HepG2 (cell line): ENCODE measurements at regions not wholly inside any gene's neighbourhood (a gene's known extent, or its start where the extent isn't known, plus 50 kb on each side); places are given as distances from the start of the nearest gene placed in this dataset.

ENCODE experiments used
- ATAC-seq: fragments of 200-7000 bp; cut with Tn5 transposase; 3 replicates; pipeline ENCODE4 v1.9.1; 2020; ENCODE audit warnings: mild to moderate bottlenecking, moderate library complexity
- BruUV-seq: library from RNA; stranded (reverse); fragments of 400-500 nt; replicated peaks from 2 replicates; lab custom pipeline; 2021; lab: Mats Ljungman, UMichigan
- CTCF ChIA-PET: fragments of 300-600 bp; formaldehyde crosslinking; extraction: SDS; loops from one replicate; lab custom pipeline; 2021; ENCODE audit warnings: low total read pairs, inconsistent platforms, low intra/inter-chr PET ratio; lab: Yijun Ruan, JAX
- POLR2A ChIA-PET: fragments of 350-600 bp; sonication (Branson Sonifier 250); formaldehyde crosslinking; loops from one replicate; lab custom pipeline; 2020; ENCODE audit warnings: antibody characterized with exemption, inconsistent platforms; lab: Yijun Ruan, JAX
- DNase-seq: peaks from one replicate; pipeline ENCODE4 v3.0.0-alpha.2; 2015; ENCODE audit warnings: low spot score
- FAIRE-seq: peaks from 3 replicates; lab custom pipeline; 2011; peaks lifted over from hg19 to GRCh38; lab: Jason Lieb, UNC
- H2AFZ ChIP-seq: one replicate; pipeline ENCODE4 v1.6.1; 2011; ENCODE audit warnings: low read length, inconsistent platforms
- H3K27ac ChIP-seq: fragments of 300-600 bp; 3 replicates; pipeline ENCODE4 v1.8.0; 2011; ENCODE audit warnings: mixed run types, mild to moderate bottlenecking, mixed read lengths, low read length, inconsistent platforms; ENCODE audit not compliant: insufficient read depth; ENCODE audit errors: extremely low read length
- H3K27me3 ChIP-seq, 2 experiments: fragments of 200-600 bp in 1 of 2; 2 replicates in 1 of 2; 3 replicates in 1 of 2; pipeline versions ENCODE4 v1.6.0 to v1.8.0; 2011; ENCODE audit warnings: low read length in 2 of 2, mild to moderate bottlenecking in 2 of 2, moderate library complexity in 2 of 2, inconsistent platforms in 1 of 2; ENCODE audit not compliant: insufficient read depth in 2 of 2, control insufficient read depth in 1 of 2
- H3K36me3 ChIP-seq, 2 experiments: fragments of 200-600 bp in 1 of 2; replicated peaks in 1 of 2; 2 replicates in 1 of 2; 3 replicates in 1 of 2; pipeline versions ENCODE4 v1.5.1 to v1.8.0; 2011; ENCODE audit warnings: low read length in 2 of 2, inconsistent platforms in 1 of 2; ENCODE audit not compliant: insufficient read depth in 2 of 2, control insufficient read depth in 1 of 2
- H3K4me1 ChIP-seq: 2 replicates; pipeline ENCODE4 v1.5.1; 2012; ENCODE audit warnings: low read length, inconsistent platforms; ENCODE audit not compliant: insufficient read depth
- H3K4me2 ChIP-seq: 2 replicates; pipeline ENCODE4 v1.6.0; 2011; ENCODE audit warnings: low read depth, low read length, inconsistent platforms
- H3K4me3 ChIP-seq, 3 experiments: fragments of 200-600 bp in 1 of 3; sonication (generic), shearing (Covaris generic) in 1 of 3; replicated peaks in 1 of 3; 2 replicates each; pipeline ENCODE4 v1.5.1; 2011 to 2016; ENCODE audit warnings: low read length in 3 of 3, inconsistent platforms in 2 of 3, low read depth in 2 of 3, mild to moderate bottlenecking in 2 of 3, control low read depth in 1 of 3, mixed read lengths in 1 of 3; ENCODE audit not compliant: insufficient read depth in 1 of 3
- H3K79me2 ChIP-seq: one replicate; pipeline ENCODE4 v1.6.1; 2011; ENCODE audit warnings: low read length, inconsistent platforms; ENCODE audit not compliant: insufficient read depth
- H3K9ac ChIP-seq: 2 replicates; pipeline ENCODE4 v1.6.0; 2011; ENCODE audit warnings: mild to moderate bottlenecking, low read depth, low read length, inconsistent platforms; ENCODE audit not compliant: insufficient read depth
- H3K9me3 ChIP-seq: 2 replicates; pipeline ENCODE4 v1.5.1; 2012; ENCODE audit warnings: mild to moderate bottlenecking, low read length
- H4K20me1 ChIP-seq: 2 replicates; pipeline ENCODE4 v1.6.0; 2011; ENCODE audit warnings: inconsistent platforms, mild to moderate bottlenecking, low read length, moderate library complexity; ENCODE audit not compliant: insufficient read depth
- CHCHD3 ChIP-seq: sonication (generic); formaldehyde crosslinking; IDR thresholded peaks from 2 replicates; pipeline ENCODE4 v1.8.0; 2022; ENCODE audit warnings: mild to moderate bottlenecking, missing genetic modification reagents, moderate library complexity
- GABPB1 ChIP-seq: IDR thresholded peaks from 2 replicates; pipeline ENCODE4 v1.6.1; 2016; ENCODE audit warnings: mild to moderate bottlenecking, missing genetic modification reagents, moderate library complexity, missing compliant biosample characterization
- MIXL1 ChIP-seq: IDR thresholded peaks from 2 replicates; pipeline ENCODE4 v1.6.1; 2016
- MXD3 ChIP-seq: IDR thresholded peaks from 2 replicates; pipeline ENCODE4 v1.6.1; 2016; ENCODE audit warnings: mild to moderate bottlenecking, missing biosample characterization, missing genetic modification reagents
- TAF1 ChIP-seq: sonication (generic); formaldehyde crosslinking; IDR thresholded peaks from 2 replicates; pipeline ENCODE4 v1.4.0; 2020; ENCODE audit warnings: missing genetic modification reagents
- TEAD2 ChIP-seq: sonication (generic); formaldehyde crosslinking; IDR thresholded peaks from 2 replicates; pipeline ENCODE4 v1.9.0; 2021; ENCODE audit warnings: missing genetic modification reagents
- ZFP37 ChIP-seq: sonication (generic); formaldehyde crosslinking; IDR thresholded peaks from 2 replicates; pipeline ENCODE4 v1.4.0; 2020; ENCODE audit warnings: missing genetic modification reagents, borderline replicate concordance
- ZNF430 ChIP-seq: sonication (generic); formaldehyde crosslinking; IDR thresholded peaks from 2 replicates; pipeline ENCODE4 v1.9.0; 2021; ENCODE audit warnings: mild to moderate bottlenecking, missing genetic modification reagents
- ZSCAN21 ChIP-seq: sonication (generic); formaldehyde crosslinking; IDR thresholded peaks from 2 replicates; pipeline ENCODE4 v1.8.0; 2022; ENCODE audit warnings: mild to moderate bottlenecking, missing genetic modification reagents, moderate library complexity, borderline replicate concordance
- WGBS: methylation state at CpG from one replicate; pipeline ENCODE4 v1.1.6; 2017; ENCODE audit warnings: low lambda C conversion rate; 5-methylcytosine and 5-hydroxymethylcytosine counted together
- in situ Hi-C: cut with HindIII; loops from 2 replicates; pipeline ENCODE4 v1.10.0; 2017; ENCODE audit warnings: low pct_unique_long_range_greater_than_20kb; ENCODE audit not compliant: extremely low pct_ligation_motif_present
- intact Hi-C: fragments of 100-400 bp; cut with micrococcal nuclease; formaldehyde crosslinking; loops from one replicate; pipeline ENCODE4 v1.10.0; 2022; ENCODE audit not compliant: unreplicated experiment
- TF ChIP-seq, protein P1 (sequence below): sonication (generic); formaldehyde crosslinking; IDR thresholded peaks from 2 replicates; pipeline ENCODE4 v1.4.0; 2020; ENCODE audit warnings: mild to moderate bottlenecking, missing genetic modification reagents
- TF ChIP-seq, protein P2 (sequence below): sonication (generic); formaldehyde crosslinking; IDR thresholded peaks from 2 replicates; pipeline ENCODE4 v1.5.1; 2020; ENCODE audit warnings: missing genetic modification reagents, mild to moderate bottlenecking, borderline replicate concordance
- TF ChIP-seq, protein P3 (sequence below): sonication (generic); formaldehyde crosslinking; IDR thresholded peaks from 2 replicates; pipeline ENCODE4 v1.4.0; 2020; ENCODE audit warnings: missing genetic modification reagents, mild to moderate bottlenecking, borderline replicate concordance

GRCh38 chr4:110826656-110827055 lies 203.8 kb upstream of the PITX2 start:
- in situ Hi-C loops (no loop called here), intact Hi-C loops (no loop called here)
- H4K20me1 ChIP-seq: no peaks in the 10 kb centered on the region
- under 1% methylated on average over 8 of the region's 8 CpGs for WGBS
- no peak overlapping the region for H3K9ac ChIP-seq
- ChIA-PET CTCF (no interaction called here), POLR2A (no interaction called here)
- H3K4me3 ChIP-seq: no peak overlapping the region
- peak overlapping the region; percentile 72 for H2AFZ ChIP-seq
- FAIRE-seq (no peak), DNase-seq (no peak), ATAC-seq (no peak)
- H3K27ac ChIP-seq: no peak overlapping the region
- no peaks in the 10 kb centered on the region for H3K36me3 ChIP-seq
- H3K79me2 ChIP-seq: no peaks in the 10 kb centered on the region
- H3K9me3 ChIP-seq: no peaks in the 10 kb centered on the region
- H3K4me1 ChIP-seq: peaks cover 8% of the 10 kb centered on the region; the same call in 1 of the 2 replicates
- H3K27me3 ChIP-seq: no peaks in the 10 kb centered on the region
- no peak overlapping the region for H3K4me2 ChIP-seq
- BruUV-seq: no TSS peak
- TF ChIP-seq, protein P1, sequence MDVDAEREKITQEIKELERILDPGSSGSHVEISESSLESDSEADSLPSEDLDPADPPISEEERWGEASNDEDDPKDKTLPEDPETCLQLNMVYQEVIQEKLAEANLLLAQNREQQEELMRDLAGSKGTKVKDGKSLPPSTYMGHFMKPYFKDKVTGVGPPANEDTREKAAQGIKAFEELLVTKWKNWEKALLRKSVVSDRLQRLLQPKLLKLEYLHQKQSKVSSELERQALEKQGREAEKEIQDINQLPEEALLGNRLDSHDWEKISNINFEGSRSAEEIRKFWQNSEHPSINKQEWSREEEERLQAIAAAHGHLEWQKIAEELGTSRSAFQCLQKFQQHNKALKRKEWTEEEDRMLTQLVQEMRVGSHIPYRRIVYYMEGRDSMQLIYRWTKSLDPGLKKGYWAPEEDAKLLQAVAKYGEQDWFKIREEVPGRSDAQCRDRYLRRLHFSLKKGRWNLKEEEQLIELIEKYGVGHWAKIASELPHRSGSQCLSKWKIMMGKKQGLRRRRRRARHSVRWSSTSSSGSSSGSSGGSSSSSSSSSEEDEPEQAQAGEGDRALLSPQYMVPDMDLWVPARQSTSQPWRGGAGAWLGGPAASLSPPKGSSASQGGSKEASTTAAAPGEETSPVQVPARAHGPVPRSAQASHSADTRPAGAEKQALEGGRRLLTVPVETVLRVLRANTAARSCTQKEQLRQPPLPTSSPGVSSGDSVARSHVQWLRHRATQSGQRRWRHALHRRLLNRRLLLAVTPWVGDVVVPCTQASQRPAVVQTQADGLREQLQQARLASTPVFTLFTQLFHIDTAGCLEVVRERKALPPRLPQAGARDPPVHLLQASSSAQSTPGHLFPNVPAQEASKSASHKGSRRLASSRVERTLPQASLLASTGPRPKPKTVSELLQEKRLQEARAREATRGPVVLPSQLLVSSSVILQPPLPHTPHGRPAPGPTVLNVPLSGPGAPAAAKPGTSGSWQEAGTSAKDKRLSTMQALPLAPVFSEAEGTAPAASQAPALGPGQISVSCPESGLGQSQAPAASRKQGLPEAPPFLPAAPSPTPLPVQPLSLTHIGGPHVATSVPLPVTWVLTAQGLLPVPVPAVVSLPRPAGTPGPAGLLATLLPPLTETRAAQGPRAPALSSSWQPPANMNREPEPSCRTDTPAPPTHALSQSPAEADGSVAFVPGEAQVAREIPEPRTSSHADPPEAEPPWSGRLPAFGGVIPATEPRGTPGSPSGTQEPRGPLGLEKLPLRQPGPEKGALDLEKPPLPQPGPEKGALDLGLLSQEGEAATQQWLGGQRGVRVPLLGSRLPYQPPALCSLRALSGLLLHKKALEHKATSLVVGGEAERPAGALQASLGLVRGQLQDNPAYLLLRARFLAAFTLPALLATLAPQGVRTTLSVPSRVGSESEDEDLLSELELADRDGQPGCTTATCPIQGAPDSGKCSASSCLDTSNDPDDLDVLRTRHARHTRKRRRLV (CRISPR knock-in tag): no peak
- TF ChIP-seq TEAD2 (CRISPR knock-in tag) (no peak), TAF1 (CRISPR knock-in tag) (no peak), ZSCAN21 (CRISPR knock-in tag) (no peak), MIXL1 (no peak), MXD3 (CRISPR knock-in tag) (no peak), ZNF430 (CRISPR knock-in tag) (no peak), ZFP37 (no peak), GABPB1 (no peak), CHCHD3 (CRISPR knock-in tag) (no peak)
- TF ChIP-seq, protein P2, sequence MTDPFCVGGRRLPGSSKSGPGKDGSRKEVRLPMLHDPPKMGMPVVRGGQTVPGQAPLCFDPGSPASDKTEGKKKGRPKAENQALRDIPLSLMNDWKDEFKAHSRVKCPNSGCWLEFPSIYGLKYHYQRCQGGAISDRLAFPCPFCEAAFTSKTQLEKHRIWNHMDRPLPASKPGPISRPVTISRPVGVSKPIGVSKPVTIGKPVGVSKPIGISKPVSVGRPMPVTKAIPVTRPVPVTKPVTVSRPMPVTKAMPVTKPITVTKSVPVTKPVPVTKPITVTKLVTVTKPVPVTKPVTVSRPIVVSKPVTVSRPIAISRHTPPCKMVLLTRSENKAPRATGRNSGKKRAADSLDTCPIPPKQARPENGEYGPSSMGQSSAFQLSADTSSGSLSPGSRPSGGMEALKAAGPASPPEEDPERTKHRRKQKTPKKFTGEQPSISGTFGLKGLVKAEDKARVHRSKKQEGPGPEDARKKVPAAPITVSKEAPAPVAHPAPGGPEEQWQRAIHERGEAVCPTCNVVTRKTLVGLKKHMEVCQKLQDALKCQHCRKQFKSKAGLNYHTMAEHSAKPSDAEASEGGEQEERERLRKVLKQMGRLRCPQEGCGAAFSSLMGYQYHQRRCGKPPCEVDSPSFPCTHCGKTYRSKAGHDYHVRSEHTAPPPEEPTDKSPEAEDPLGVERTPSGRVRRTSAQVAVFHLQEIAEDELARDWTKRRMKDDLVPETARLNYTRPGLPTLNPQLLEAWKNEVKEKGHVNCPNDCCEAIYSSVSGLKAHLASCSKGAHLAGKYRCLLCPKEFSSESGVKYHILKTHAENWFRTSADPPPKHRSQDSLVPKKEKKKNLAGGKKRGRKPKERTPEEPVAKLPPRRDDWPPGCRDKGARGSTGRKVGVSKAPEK (CRISPR knock-in tag): no peak
- TF ChIP-seq, protein P3, sequence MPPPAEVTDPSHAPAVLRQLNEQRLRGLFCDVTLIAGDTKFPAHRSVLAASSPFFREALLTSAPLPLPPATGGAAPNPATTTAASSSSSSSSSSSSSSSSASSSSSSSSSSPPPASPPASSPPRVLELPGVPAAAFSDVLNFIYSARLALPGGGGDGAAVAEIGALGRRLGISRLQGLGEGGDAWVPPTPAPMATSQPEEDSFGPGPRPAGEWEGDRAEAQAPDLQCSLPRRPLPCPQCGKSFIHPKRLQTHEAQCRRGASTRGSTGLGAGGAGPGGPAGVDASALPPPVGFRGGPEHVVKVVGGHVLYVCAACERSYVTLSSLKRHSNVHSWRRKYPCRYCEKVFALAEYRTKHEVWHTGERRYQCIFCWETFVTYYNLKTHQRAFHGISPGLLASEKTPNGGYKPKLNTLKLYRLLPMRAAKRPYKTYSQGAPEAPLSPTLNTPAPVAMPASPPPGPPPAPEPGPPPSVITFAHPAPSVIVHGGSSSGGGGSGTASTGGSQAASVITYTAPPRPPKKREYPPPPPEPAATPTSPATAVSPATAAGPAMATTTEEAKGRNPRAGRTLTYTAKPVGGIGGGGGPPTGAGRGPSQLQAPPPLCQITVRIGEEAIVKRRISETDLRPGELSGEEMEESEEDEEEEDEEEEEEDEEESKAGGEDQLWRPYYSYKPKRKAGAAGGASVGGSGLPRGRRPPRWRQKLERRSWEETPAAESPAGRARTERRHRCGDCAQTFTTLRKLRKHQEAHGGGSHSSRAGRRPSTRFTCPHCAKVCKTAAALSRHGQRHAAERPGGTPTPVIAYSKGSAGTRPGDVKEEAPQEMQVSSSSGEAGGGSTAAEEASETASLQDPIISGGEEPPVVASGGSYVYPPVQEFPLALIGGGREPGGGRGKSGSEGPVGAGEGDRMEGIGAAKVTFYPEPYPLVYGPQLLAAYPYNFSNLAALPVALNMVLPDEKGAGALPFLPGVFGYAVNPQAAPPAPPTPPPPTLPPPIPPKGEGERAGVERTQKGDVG (CRISPR knock-in tag): no peak
